T-helper 1 cell treated with Interleukin-12 subunit alpha and Interleukin-12 subunit beta and Interleukin-4 antibody, amounts not matched to agents 30 μg/mL and 1 μg/mL, for 36 hours (primary cell): ENCODE measurements at regions not wholly inside any gene's neighbourhood (a gene's known extent, or its start where the extent isn't known, plus 50 kb on each side); places are given as distances from the start of the nearest gene placed in this dataset.
"Not testable (repeated sequence)": the region's sequence is repeated elsewhere in the genome, so short reads cannot be mapped to it uniquely, and the experiment has no call there.

Experiments used
- H3K27ac Mint-ChIP-seq: one replicate; pipeline ENCODE4 v1.8.0; 2021; ENCODE audit warnings: mild to moderate bottlenecking, mixed read lengths
- H3K27me3 Mint-ChIP-seq: one replicate; pipeline ENCODE4 v1.8.0; 2021; ENCODE audit warnings: low read depth, mixed read lengths
- H3K36me3 Mint-ChIP-seq: one replicate; pipeline ENCODE4 v1.8.0; 2021; ENCODE audit warnings: low read depth, mixed read lengths
- H3K4me1 Mint-ChIP-seq: one replicate; pipeline ENCODE4 v1.8.0; 2021; ENCODE audit warnings: low read depth, mixed read lengths
- H3K4me3 Mint-ChIP-seq: one replicate; pipeline ENCODE4 v1.8.0; 2021; ENCODE audit warnings: mild to moderate bottlenecking, moderate library complexity, mixed read lengths
- H3K9me3 Mint-ChIP-seq: one replicate; pipeline ENCODE4 v1.8.0; 2021; ENCODE audit warnings: mixed read lengths

GRCh38 chr4:101695176-101695575, 95.4 kb upstream of the BANK1 start:
- peaks cover 14% of the 10 kb centered on the region for H3K27me3 Mint-ChIP-seq
- H3K36me3 Mint-ChIP-seq: no peaks in the 10 kb centered on the region
- H3K27ac Mint-ChIP-seq: no peak overlapping the region
- H3K4me3 Mint-ChIP-seq: no peak overlapping the region
- no peaks in the 10 kb centered on the region for H3K9me3 Mint-ChIP-seq
- H3K4me1 Mint-ChIP-seq: no peaks in the 10 kb centered on the region

DNA sequence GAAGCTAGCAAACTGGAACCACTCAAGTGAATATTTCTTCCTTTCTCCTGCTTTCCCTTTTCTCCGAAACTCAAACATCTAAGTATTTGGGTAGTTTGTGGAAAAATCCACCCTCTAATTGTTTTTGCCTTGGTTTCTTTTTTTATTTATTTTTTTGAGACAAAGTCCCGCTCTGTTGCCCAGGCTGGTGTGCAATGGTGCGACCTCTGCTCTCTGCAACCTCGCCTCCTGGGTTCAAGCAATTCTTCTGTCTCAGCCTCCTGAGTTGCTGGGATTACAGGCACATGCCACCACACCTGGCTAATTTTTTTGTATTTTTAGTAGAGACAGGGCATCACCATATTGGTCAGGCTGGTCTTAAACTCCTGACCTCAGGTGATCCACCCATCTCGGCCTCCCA, 96.1 kb upstream of the BANK1 start:
- not testable (repeated sequence) for H3K27ac Mint-ChIP-seq, H3K9me3 Mint-ChIP-seq, H3K4me3 Mint-ChIP-seq, H3K4me1 Mint-ChIP-seq, H3K36me3 Mint-ChIP-seq
- H3K27me3 Mint-ChIP-seq: peaks cover 10% of the 10 kb centered on the region

- no peak overlapping the region for H3K4me3 Mint-ChIP-seq
- no peaks in the 10 kb centered on the region for H3K4me1 Mint-ChIP-seq
Observed at GRCh38 chr4:101693842-101694398, 96.6 kb upstream of the BANK1 start.

GRCh38 chr4:101689220-101689619, 101.3 kb upstream of the BANK1 start:
- H3K9me3 Mint-ChIP-seq: no peaks in the 10 kb centered on the region
- H3K27me3 Mint-ChIP-seq: peaks cover 8% of the 10 kb centered on the region
- no peak overlapping the region for H3K4me3 Mint-ChIP-seq
- H3K4me1 Mint-ChIP-seq: no peaks in the 10 kb centered on the region
- H3K27ac Mint-ChIP-seq: no peak overlapping the region
- H3K36me3 Mint-ChIP-seq: no peaks in the 10 kb centered on the region

More at GRCh38 chr4:101693842-101694398, 96.6 kb upstream of the BANK1 start:
- no peaks in the 10 kb centered on the region for H3K36me3 Mint-ChIP-seq
- no peaks in the 10 kb centered on the region for H3K9me3 Mint-ChIP-seq
- peaks cover 8% of the 10 kb centered on the region for H3K27me3 Mint-ChIP-seq
- no peak overlapping the region for H3K27ac Mint-ChIP-seq

DNA sequence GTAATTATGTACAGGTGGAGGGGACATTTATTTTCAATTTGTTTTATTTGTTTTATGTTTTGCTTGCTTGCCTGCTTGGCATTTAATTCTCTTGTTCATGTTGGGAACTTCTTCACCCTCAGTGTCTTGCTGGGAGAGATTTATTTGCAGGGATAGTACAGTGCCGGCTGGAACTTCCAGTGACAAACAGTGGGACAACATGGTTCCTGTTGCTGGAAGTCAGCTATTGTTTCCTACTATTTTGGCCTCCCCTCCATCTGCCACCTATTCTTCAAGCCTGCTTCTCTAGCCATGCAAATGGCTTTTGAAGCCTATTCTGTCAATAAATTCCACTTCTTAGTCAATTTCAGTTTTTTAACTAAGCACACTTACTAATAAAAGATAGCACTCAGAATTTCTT, 105.4 kb upstream of the BANK1 start:
- Mint-ChIP-seq H3K27me3 (peaks cover 3% of the 10 kb centered on the region), H3K27ac (no peak overlapping the region), H3K4me1 (no peaks in the 10 kb centered on the region), H3K4me3 (no peak overlapping the region), H3K9me3 (no peaks in the 10 kb centered on the region), H3K36me3 (no peaks in the 10 kb centered on the region)

- peaks cover 3% of the 10 kb centered on the region for H3K27me3 Mint-ChIP-seq
- H3K4me1 Mint-ChIP-seq: no peaks in the 10 kb centered on the region
- no peaks in the 10 kb centered on the region for H3K9me3 Mint-ChIP-seq
- H3K27ac Mint-ChIP-seq: no peak overlapping the region
- no peak overlapping the region for H3K4me3 Mint-ChIP-seq
- no peaks in the 10 kb centered on the region for H3K36me3 Mint-ChIP-seq
Observed at GRCh38 chr4:101682946-101683345, 107.6 kb upstream of the BANK1 start.

DNA sequence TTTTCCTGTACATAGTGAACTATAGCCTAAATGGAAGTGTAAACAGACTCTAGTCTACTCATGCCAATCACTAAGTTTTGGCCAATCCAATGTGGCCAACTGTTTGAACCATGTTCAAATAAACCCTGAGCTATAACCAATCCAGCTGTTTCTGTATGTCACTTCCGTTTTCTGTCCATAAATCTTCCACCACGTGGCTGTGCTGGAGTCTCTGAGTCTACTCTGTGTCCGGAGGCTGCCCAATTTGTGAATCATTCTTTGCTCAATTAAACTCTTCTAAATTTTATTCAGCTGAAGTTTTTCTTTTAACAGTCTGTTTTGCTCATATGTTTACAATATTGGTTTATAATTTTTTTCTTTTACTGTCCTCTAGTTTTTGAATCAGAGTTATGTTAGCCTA, 112.3 kb upstream of the BANK1 start:
- H3K4me1 Mint-ChIP-seq: no peaks in the 10 kb centered on the region
- H3K27ac Mint-ChIP-seq: no peak overlapping the region
- H3K9me3 Mint-ChIP-seq: no peaks in the 10 kb centered on the region
- no peak overlapping the region for H3K4me3 Mint-ChIP-seq
- no peaks in the 10 kb centered on the region for H3K36me3 Mint-ChIP-seq
- no peaks in the 10 kb centered on the region for H3K27me3 Mint-ChIP-seq

DNA sequence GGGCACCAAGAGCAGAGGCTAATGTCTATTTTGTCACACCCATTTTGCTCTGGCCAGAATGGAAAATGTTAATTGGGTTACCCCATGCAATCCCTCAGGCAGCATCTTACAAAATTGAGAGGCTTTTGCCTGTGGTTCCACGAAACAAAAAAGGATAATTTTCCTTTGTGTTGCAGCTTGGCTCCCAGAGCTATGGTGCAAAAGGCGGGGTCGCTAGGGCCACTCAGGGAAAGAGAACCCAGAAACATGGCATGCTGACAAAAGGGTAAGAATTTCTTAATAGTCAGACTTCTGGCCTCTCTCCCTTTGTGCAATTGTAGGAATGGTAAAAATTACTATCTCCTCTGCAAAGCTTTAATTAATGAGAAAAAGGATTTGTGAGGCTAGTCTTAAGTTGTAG, 119.6 kb upstream of the BANK1 start:
- H3K4me3 Mint-ChIP-seq: no peak overlapping the region
- no peaks in the 10 kb centered on the region for H3K4me1 Mint-ChIP-seq
- H3K9me3 Mint-ChIP-seq: no peaks in the 10 kb centered on the region
- no peak overlapping the region for H3K27ac Mint-ChIP-seq
- H3K27me3 Mint-ChIP-seq: no peaks in the 10 kb centered on the region
- H3K36me3 Mint-ChIP-seq: no peaks in the 10 kb centered on the region

DNA sequence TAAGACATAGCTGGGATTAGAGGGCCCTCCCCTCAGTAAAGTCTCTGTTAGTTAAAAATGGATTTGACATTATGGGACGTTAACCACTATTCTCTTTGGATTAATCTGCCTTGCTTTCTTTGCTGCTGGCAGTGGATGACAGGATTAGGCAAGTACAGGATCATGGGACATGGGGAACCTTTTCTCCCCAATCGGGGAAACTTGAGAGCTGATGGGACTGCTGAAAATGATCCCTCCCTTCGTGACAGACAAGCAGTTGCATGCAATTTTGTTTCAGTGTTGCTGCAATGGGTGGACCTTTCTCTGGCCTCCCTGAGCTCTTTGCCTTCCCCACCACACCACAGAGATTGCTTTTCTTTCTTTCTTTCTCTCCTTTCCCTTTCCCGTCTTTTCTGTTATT, 120.2 kb upstream of the BANK1 start:
- Mint-ChIP-seq H3K36me3 (no peaks in the 10 kb centered on the region), H3K4me1 (no peaks in the 10 kb centered on the region), H3K27me3 (no peaks in the 10 kb centered on the region), H3K9me3 (no peaks in the 10 kb centered on the region), H3K4me3 (no peak overlapping the region), H3K27ac (no peak overlapping the region)

GRCh38 chr4:101669832-101670188, 120.7 kb upstream of the BANK1 start:
- Mint-ChIP-seq H3K27ac (no peak overlapping the region), H3K36me3 (no peaks in the 10 kb centered on the region), H3K27me3 (no peaks in the 10 kb centered on the region), H3K4me3 (no peak overlapping the region), H3K4me1 (no peaks in the 10 kb centered on the region), H3K9me3 (no peaks in the 10 kb centered on the region)

DNA sequence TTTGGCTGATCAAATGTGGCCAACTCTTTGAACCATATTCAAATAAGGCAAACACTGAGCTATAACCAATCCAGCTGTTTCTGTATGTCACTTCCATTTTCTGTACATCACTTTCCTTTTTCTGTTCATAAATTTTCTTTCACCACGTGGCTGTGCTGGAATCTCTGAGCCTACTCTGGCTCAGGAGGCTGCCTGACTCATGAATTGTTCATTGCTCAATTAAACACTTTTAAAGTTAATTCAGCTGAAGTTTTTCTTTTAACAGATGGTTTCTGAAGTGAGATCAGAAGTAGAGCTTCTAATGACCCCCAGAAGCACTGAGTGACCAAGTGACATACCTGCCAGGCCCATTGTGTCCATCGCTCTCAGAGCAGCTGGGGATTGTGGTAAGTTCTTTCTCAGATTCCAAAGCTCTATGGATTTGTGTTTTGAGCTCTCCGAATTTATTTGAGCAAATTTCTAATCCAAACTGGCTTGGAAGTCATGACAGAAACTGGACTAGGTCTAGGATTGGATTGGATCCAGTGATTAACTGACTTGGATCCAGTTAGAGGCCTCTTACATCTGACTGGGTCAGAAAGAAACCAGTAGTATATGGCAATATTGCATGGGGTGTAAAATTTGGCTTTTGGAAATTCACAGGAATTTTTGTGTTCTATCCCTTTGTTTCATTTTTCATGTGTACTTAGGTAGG, 121.2 kb upstream of the BANK1 start:
- Mint-ChIP-seq H3K4me1 (no peaks in the 10 kb centered on the region), H3K4me3 (no peak overlapping the region), H3K27me3 (no peaks in the 10 kb centered on the region), H3K27ac (no peak overlapping the region), H3K36me3 (no peaks in the 10 kb centered on the region), H3K9me3 (no peaks in the 10 kb centered on the region)

DNA sequence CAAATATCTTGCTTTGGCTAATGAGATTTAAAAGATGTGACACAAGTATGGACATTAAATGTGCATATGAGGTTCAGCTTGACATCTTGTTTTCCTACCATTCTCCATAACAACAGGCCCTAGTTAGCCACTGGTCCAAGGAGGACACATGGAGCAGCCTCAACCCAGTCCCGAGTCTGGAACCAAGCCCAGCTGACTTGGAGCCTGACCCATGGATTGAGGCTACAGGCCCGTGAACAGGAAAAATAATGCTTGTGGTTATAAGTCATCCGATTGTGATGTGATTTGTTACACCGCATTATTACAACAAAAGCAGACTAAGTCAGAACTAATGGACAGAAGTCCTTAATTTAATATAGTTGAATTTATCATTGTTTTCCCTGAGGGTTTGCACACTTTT, 123.2 kb upstream of the BANK1 start:
- Mint-ChIP-seq H3K4me1 (no peaks in the 10 kb centered on the region), H3K27ac (no peak overlapping the region), H3K36me3 (no peaks in the 10 kb centered on the region), H3K27me3 (no peaks in the 10 kb centered on the region), H3K4me3 (no peak overlapping the region), H3K9me3 (no peaks in the 10 kb centered on the region)

DNA sequence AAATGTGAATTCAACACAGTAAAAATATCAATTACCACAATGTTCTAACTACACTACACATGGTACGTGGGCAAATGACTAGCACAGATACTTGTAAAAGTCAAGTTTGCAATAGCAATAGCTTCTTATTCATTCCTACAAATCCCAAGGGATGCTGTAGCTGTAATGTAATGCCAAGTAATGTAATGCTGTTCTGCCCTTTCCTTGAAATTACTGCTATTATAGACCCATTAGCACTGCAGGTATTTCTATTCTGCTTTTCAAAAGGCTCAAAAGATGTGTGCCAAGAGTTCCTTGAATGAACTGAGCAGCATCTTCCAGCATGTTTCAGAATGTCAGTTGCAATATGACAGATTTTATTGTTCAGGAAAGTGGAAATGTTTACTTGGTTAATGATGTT, 129.9 kb upstream of the BANK1 start:
- Mint-ChIP-seq H3K9me3 (no peaks in the 10 kb centered on the region), H3K4me3 (no peak overlapping the region), H3K27me3 (peaks cover 3% of the 10 kb centered on the region), H3K27ac (no peak overlapping the region), H3K4me1 (no peaks in the 10 kb centered on the region), H3K36me3 (no peaks in the 10 kb centered on the region)

GRCh38 chr4:101655857-101656256, 134.7 kb upstream of the BANK1 start:
- Mint-ChIP-seq H3K4me3 (no peak overlapping the region), H3K27me3 (peaks cover 3% of the 10 kb centered on the region), H3K4me1 (no peaks in the 10 kb centered on the region), H3K36me3 (no peaks in the 10 kb centered on the region), H3K9me3 (no peaks in the 10 kb centered on the region), H3K27ac (no peak overlapping the region)

DNA sequence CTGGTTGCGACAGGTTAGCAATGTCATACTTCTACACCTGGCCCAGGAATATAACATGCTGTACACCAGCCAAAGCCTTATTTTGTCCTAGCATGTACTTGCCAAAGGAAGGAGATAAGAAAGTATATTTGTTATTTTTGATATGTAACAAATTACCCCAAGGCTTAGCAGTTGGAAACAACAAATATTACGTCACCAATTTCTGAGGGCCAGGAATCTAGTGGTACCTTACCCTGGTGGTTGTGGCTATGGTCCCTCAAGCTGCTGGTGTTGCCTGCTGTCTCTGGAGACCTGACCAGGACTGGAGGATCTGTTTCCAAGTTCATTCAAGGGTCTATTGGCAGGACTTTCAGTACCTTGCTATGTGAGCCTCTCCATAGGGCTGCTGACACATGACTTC, 135.5 kb upstream of the BANK1 start:
- Mint-ChIP-seq H3K27ac (no peak overlapping the region), H3K27me3 (peaks cover 3% of the 10 kb centered on the region), H3K36me3 (no peaks in the 10 kb centered on the region), H3K4me3 (no peak overlapping the region), H3K4me1 (no peaks in the 10 kb centered on the region), H3K9me3 (no peaks in the 10 kb centered on the region)

- Mint-ChIP-seq H3K27me3 (no peaks in the 10 kb centered on the region), H3K4me1 (no peaks in the 10 kb centered on the region), H3K4me3 (no peak overlapping the region), H3K36me3 (no peaks in the 10 kb centered on the region), H3K9me3 (no peaks in the 10 kb centered on the region), H3K27ac (no peak overlapping the region)
Observed at GRCh38 chr4:101651778-101652177, 138.8 kb upstream of the BANK1 start.
